ENCODE measurements at regions not wholly inside any gene's neighbourhood (a gene's known extent, or its start where the extent isn't known, plus 50 kb on each side); places are given as distances from the start of the nearest gene placed in this dataset.

GRCh38 chr4:79081973-79082372 is 142.7 kb upstream of the PAQR3 start:
- no peak for TF ChIP-seq CTCF (IDR thresholded peaks at IDR 0.05)
- TF ChIP-seq POLR2A (IDR thresholded peaks at IDR 0.05), result no peak

All from esophagus squamous epithelium (tissue), 4 donors.